GM12878 (cell line): ENCODE measurements at regions not wholly inside any gene's neighbourhood (a gene's known extent, or its start where the extent isn't known, plus 50 kb on each side); places are given as distances from the start of the nearest gene placed in this dataset.

ENCODE experiments used
- ATAC-seq: fragments of 200-7000 bp; cut with Tn5 transposase; 3 replicates; pipeline ENCODE4 v1.9.1; 2020; ENCODE audit warnings: mild to moderate bottlenecking, moderate library complexity
- BruUV-seq: library from RNA; stranded (reverse); fragments of 400-500 nt; replicated peaks from 2 replicates; lab custom pipeline; 2021; lab: Mats Ljungman, UMichigan
- CTCF ChIA-PET: fragments of 300-600 bp; sonication (Branson Sonifier 250); formaldehyde crosslinking; extraction: SDS; loops from one replicate; lab custom pipeline; 2021; ENCODE audit warnings: inconsistent platforms; lab: Yijun Ruan, JAX
- POLR2A ChIA-PET: fragments of 350-600 bp; formaldehyde crosslinking; extraction: SDS; loops from one replicate; lab custom pipeline; 2021; ENCODE audit warnings: inconsistent platforms; lab: Charles Lee
- RAD21 ChIA-PET: fragments of 300-600 bp; sonication (Branson Sonifier 250); formaldehyde crosslinking; loops from one replicate; lab custom pipeline; 2023; ENCODE audit warnings: antibody characterized with exemption; ENCODE audit not compliant: unreplicated experiment; lab: Charles Lee
- SMC1A ChIA-PET: fragments of 300-600 bp; sonication (Branson Sonifier 250); formaldehyde crosslinking; loops from one replicate; lab custom pipeline; 2023; ENCODE audit not compliant: unreplicated experiment, uncharacterized antibody; lab: Charles Lee
- DNase-seq: peaks from one replicate; pipeline ENCODE4 v3.0.0-alpha.2; 2011; ENCODE audit warnings: low read depth, low spot score
- FAIRE-seq: peaks from 3 replicates; lab custom pipeline; 2011; peaks lifted over from hg19 to GRCh38; lab: Jason Lieb, UNC
- H2AFZ ChIP-seq: 2 replicates; pipeline ENCODE4 v1.6.0; 2011; ENCODE audit warnings: low read depth, low read length, control low read depth; ENCODE audit not compliant: control insufficient read depth
- H3K27ac ChIP-seq: 2 replicates; pipeline ENCODE4 v1.5.1; 2011; ENCODE audit warnings: control low read depth; ENCODE audit not compliant: control insufficient read depth, insufficient read depth
- H3K27me3 ChIP-seq, 2 experiments: replicated peaks in 1 of 2; 2 replicates each; pipeline versions ENCODE4 v1.6.0 to v1.6.1; 2011; ENCODE audit warnings: low read length in 1 of 2; ENCODE audit not compliant: control insufficient read depth in 2 of 2, insufficient read depth in 2 of 2
- H3K36me3 ChIP-seq, 2 experiments: 2 replicates each; pipeline ENCODE4 v1.5.1; 2011; ENCODE audit warnings: low read length in 1 of 2; ENCODE audit not compliant: control insufficient read depth in 2 of 2, insufficient read depth in 2 of 2
- H3K4me1 ChIP-seq: 2 replicates; pipeline ENCODE4 v1.6.1; 2011; ENCODE audit warnings: mild to moderate bottlenecking, low read length, moderate library complexity, mixed read lengths; ENCODE audit not compliant: control insufficient read depth, insufficient read depth
- H3K4me2 ChIP-seq: 2 replicates; pipeline ENCODE4 v1.6.0; 2011; ENCODE audit warnings: control low read depth; ENCODE audit not compliant: control insufficient read depth, insufficient read depth
- H3K4me3 ChIP-seq: fragments of 200-600 bp; sonication (generic); 2 replicates; pipeline ENCODE4 v1.5.1; 2016
- H3K79me2 ChIP-seq: 2 replicates; pipeline ENCODE4 v1.6.0; 2011; ENCODE audit warnings: low read length; ENCODE audit not compliant: control insufficient read depth, insufficient read depth
- H3K9ac ChIP-seq: 2 replicates; pipeline ENCODE4 v1.8.0; 2011; ENCODE audit warnings: low read length, control low read depth, mixed read lengths; ENCODE audit not compliant: control insufficient read depth, insufficient read depth
- H3K9me3 ChIP-seq: replicated peaks from 3 replicates; pipeline ENCODE4 v1.5.1; 2011; ENCODE audit warnings: mild to moderate bottlenecking, low read length; ENCODE audit not compliant: control insufficient read depth, insufficient read depth
- H4K20me1 ChIP-seq: 2 replicates; pipeline ENCODE4 v1.6.0; 2011; ENCODE audit not compliant: control insufficient read depth, insufficient read depth
- CEBPZ ChIP-seq: fragments of 150-350 bp; IDR thresholded peaks from 2 replicates; pipeline ENCODE4 v1.6.1; 2016; ENCODE audit warnings: low read depth, low read length
- CHD1 ChIP-seq: IDR thresholded peaks from 2 replicates; pipeline ENCODE4 v1.6.1; 2012; ENCODE audit warnings: low read depth, low read length, improper control_type of control experiment
- CHD2 ChIP-seq: IDR thresholded peaks from 2 replicates; pipeline ENCODE4 v1.6.1; 2011; ENCODE audit warnings: low read depth, low read length, improper control_type of control experiment, borderline replicate concordance
- DPF2 ChIP-seq: fragments of 450-650 bp; IDR thresholded peaks from 2 replicates; pipeline ENCODE4 v1.6.1; 2017; ENCODE audit warnings: mild to moderate bottlenecking
- E2F4 ChIP-seq: IDR thresholded peaks from 2 replicates; pipeline ENCODE4 v1.6.1; 2012; ENCODE audit warnings: low read depth, low read length, improper control_type of control experiment
- FOS ChIP-seq: IDR thresholded peaks from 3 replicates; pipeline ENCODE4 v1.6.1; 2011; ENCODE audit warnings: borderline replicate concordance; ENCODE audit not compliant: insufficient read length; ENCODE audit errors: extremely low read depth
- FOXK2 ChIP-seq: fragments of 450-650 bp; IDR thresholded peaks from 2 replicates; pipeline ENCODE4 v1.6.1; 2017; ENCODE audit warnings: mild to moderate bottlenecking, moderate library complexity
- LARP7 ChIP-seq: fragments of 450-650 bp; IDR thresholded peaks from 2 replicates; pipeline ENCODE4 v1.6.1; 2017; ENCODE audit warnings: mild to moderate bottlenecking
- MAX ChIP-seq: IDR thresholded peaks from 2 replicates; pipeline ENCODE4 v1.6.1; 2012; ENCODE audit warnings: low read depth, low read length, improper control_type of control experiment
- RELA ChIP-seq: fragments of 450-650 bp; IDR thresholded peaks from 2 replicates; pipeline ENCODE4 v1.8.0; 2014; ENCODE audit warnings: borderline replicate concordance; ENCODE audit not compliant: partially characterized antibody
- SMAD5 ChIP-seq: IDR thresholded peaks from 2 replicates; pipeline ENCODE4 v1.6.1; 2016; ENCODE audit warnings: antibody characterized with exemption, low read depth
- TARDBP ChIP-seq: IDR thresholded peaks from 2 replicates; pipeline ENCODE4 v1.6.1; 2016; ENCODE audit warnings: borderline replicate concordance
- ZNF24 ChIP-seq: fragments of 450-650 bp; IDR thresholded peaks from 2 replicates; pipeline ENCODE4 v1.6.1; 2017; ENCODE audit warnings: antibody characterized with exemption, mild to moderate bottlenecking
- WGBS: methylation state at CpG from one replicate; pipeline ENCODE4 v1.1.6; 2016; ENCODE audit warnings: low lambda C conversion rate; ENCODE audit not compliant: insufficient replicate concordance, insufficient coverage; ENCODE audit errors: missing lambda C conversion rate; 5-methylcytosine and 5-hydroxymethylcytosine counted together
- in situ Hi-C: fragments of 300-500 bp; cut with MboI; formaldehyde crosslinking; loops from 9 replicates; pipeline ENCODE4 v1.14.3; 2018; ENCODE audit warnings: mixed read lengths
- intact Hi-C: fragments of 100-400 bp; cut with micrococcal nuclease; formaldehyde crosslinking; loops from one replicate; pipeline ENCODE4 v1.14.2; 2022; ENCODE audit not compliant: unreplicated experiment

- no peak for DNase-seq
- H3K9me3 ChIP-seq = no peaks in the 10 kb centered on the region
- CTCF ChIA-PET = interaction anchor here (0.8 kb wide), 1 partner anchor 200 kb away, joined by 3 read pairs; no protein-coding TSS in a partner anchor
- no peak overlapping the region for H2AFZ ChIP-seq
- 57% methylated on average over 2 of the region's 2 CpGs for WGBS
- no peak overlapping the region for H3K4me3 ChIP-seq
- intact Hi-C loops = no loop called here
- H3K36me3 ChIP-seq = no peaks in the 10 kb centered on the region
- H3K79me2 ChIP-seq = no peaks in the 10 kb centered on the region
- H3K9ac ChIP-seq = no peak overlapping the region
- TF ChIP-seq RELA (no peak), DPF2 (no peak), SMAD5 (no peak), CHD1 (no peak), TARDBP (no peak), ZNF24 (no peak)
- TF ChIP-seq, all 136 proteins: peak for 0
- in situ Hi-C loops = no loop called here
- FAIRE-seq = no peak
- ChIA-PET POLR2A (no interaction called here), SMC1A (no interaction called here), RAD21 (no interaction called here)
- no TSS peak for BruUV-seq
- Histone ChIP-seq H4K20me1 (no peaks in the 10 kb centered on the region), H3K27me3 (no peaks in the 10 kb centered on the region), H3K4me2 (no peak overlapping the region), H3K27ac (no peak overlapping the region), H3K4me1 (no peaks in the 10 kb centered on the region)
- no peak for ATAC-seq
Observed at GRCh38 chr18:43825768-43826167, 548.5 kb upstream of the SYT4 start.

- H3K79me2 ChIP-seq = no peaks in the 10 kb centered on the region
- RAD21 ChIA-PET = no interaction called here
- H2AFZ ChIP-seq = no peak overlapping the region
- no peaks in the 10 kb centered on the region for H3K27me3 ChIP-seq
- no peak overlapping the region for H3K4me3 ChIP-seq
- POLR2A ChIA-PET = no interaction called here
- BruUV-seq = no TSS peak
- no peaks in the 10 kb centered on the region for H3K9me3 ChIP-seq
- SMC1A ChIA-PET = no interaction called here
- intact Hi-C loops (no loop called here), in situ Hi-C loops (no loop called here)
- FAIRE-seq = no peak
- TF ChIP-seq FOXK2 = no peak
- no peak for TF ChIP-seq E2F4
- no peak for TF ChIP-seq RELA
- no peak for TF ChIP-seq CEBPZ
- TF ChIP-seq MAX = no peak
- TF ChIP-seq LARP7 = no peak
- TF ChIP-seq CHD2 = no peak
- no peak for TF ChIP-seq FOS
- H3K9ac ChIP-seq = no peak overlapping the region
- no peak overlapping the region for H3K27ac ChIP-seq
- CTCF ChIA-PET = no interaction called here
- no peak for ATAC-seq
- H3K4me1 ChIP-seq = no peaks in the 10 kb centered on the region
- no peak overlapping the region for H3K4me2 ChIP-seq
- 69% methylated on average over 1 of the region's 1 CpG for WGBS
- H4K20me1 ChIP-seq = no peaks in the 10 kb centered on the region
- DNase-seq = no peak
- no peaks in the 10 kb centered on the region for H3K36me3 ChIP-seq
Observed at GRCh38 chr18:43826215-43826614, 548.9 kb upstream of the SYT4 start.
